HEK293T (cell line): ENCODE measurements at regions not wholly inside any gene's neighbourhood (a gene's known extent, or its start where the extent isn't known, plus 50 kb on each side); places are given as distances from the start of the nearest gene placed in this dataset.

Experiments used
- BHLHE40 ChIP-seq: fragments of 450-650 bp; IDR thresholded peaks from 2 replicates; pipeline ENCODE4 v1.6.1; 2016; ENCODE audit warnings: mild to moderate bottlenecking, moderate library complexity, borderline replicate concordance
- ELF4 ChIP-seq: fragments of 450-650 bp; IDR thresholded peaks from 2 replicates; pipeline ENCODE4 v1.6.1; 2017; ENCODE audit warnings: antibody characterized with exemption
- TARDBP ChIP-seq: fragments of 450-650 bp; IDR thresholded peaks from 2 replicates; pipeline ENCODE4 v1.6.1; 2016

- TF ChIP-seq ELF4 (no peak), BHLHE40 (no peak), TARDBP (no peak)
Observed at GRCh38 chr2:128732976-128733431, 414.3 kb upstream of the HS6ST1 start.
